LNCAP (cell line): ENCODE measurements at regions not wholly inside any gene's neighbourhood (a gene's known extent, or its start where the extent isn't known, plus 50 kb on each side); places are given as distances from the start of the nearest gene placed in this dataset.
A peak's percentile ranks its signal among the peaks of the same experiment; 100 is the strongest.

ENCODE experiments used
- CTCF ChIP-seq: fragments of 450-650 bp; IDR thresholded peaks from 2 replicates; pipeline ENCODE4 v1.5.1; 2017; ENCODE audit warnings: mild to moderate bottlenecking

GRCh38 chr13:50531917-50532899, 311.3 kb downstream of the DLEU7 start:
- TF ChIP-seq CTCF = peak; percentile 58

GRCh38 chr13:50535050-50535449, 308.4 kb downstream of the DLEU7 start:
- no peak for TF ChIP-seq CTCF

- TF ChIP-seq CTCF = no peak
Observed at GRCh38 chr13:50537029-50537428, 306.5 kb downstream of the DLEU7 start.

GRCh38 chr13:50539791-50540530, 303.5 kb downstream of the DLEU7 start:
- no peak for TF ChIP-seq CTCF

- TF ChIP-seq CTCF = no peak
Observed at GRCh38 chr13:50543141-50543540, 300.4 kb downstream of the DLEU7 start.

- TF ChIP-seq CTCF = no peak
Observed at GRCh38 chr13:50543782-50544181, 299.7 kb downstream of the DLEU7 start.

- TF ChIP-seq CTCF = no peak
Observed at GRCh38 chr13:50544211-50544610, 299.3 kb downstream of the DLEU7 start.
